Esophagus squamous epithelium (tissue), 5 donors: ENCODE measurements at regions not wholly inside any gene's neighbourhood (a gene's known extent, or its start where the extent isn't known, plus 50 kb on each side); places are given as distances from the start of the nearest gene placed in this dataset.

ENCODE experiments used
- DNase-seq: peaks from one replicate; lab custom pipeline; 2025; lab: John Stamatoyannopoulos, UW
- H3K27ac ChIP-seq, 4 donors: fragments of 200-600 bp; sonication (generic); one replicate each; pipeline ENCODE4 v1.5.1; 2016 to 2019; ENCODE audit warnings: mild to moderate bottlenecking in 1 of 4
- H3K27me3 ChIP-seq, 4 donors: fragments of 200-600 bp; sonication (generic); 1 replicate in 3 of 4; 2 replicates in 1 of 4; pipeline versions ENCODE4 v1.5.1 to v1.6.0; 2017 to 2021; ENCODE audit warnings: antibody characterized with exemption in 1 of 4
- H3K36me3 ChIP-seq, 3 donors: fragments of 200-600 bp; sonication (generic); one replicate each; pipeline ENCODE4 v1.5.1; 2016 to 2019
- H3K4me1 ChIP-seq, 3 donors: fragments of 200-600 bp; sonication (generic); one replicate each; pipeline ENCODE4 v1.5.1; 2017 to 2019
- H3K4me3 ChIP-seq, 4 donors: fragments of 200-600 bp; sonication (generic); 1 replicate in 3 of 4; 2 replicates in 1 of 4; pipeline ENCODE4 v1.5.1; 2016 to 2019; ENCODE audit warnings: mild to moderate bottlenecking in 2 of 4, moderate library complexity in 1 of 4
- H3K9me3 ChIP-seq, 3 donors: fragments of 200-600 bp; sonication (generic); one replicate each; pipeline ENCODE4 v1.5.1; 2016 to 2019
- POLR2A ChIP-seq, 4 donors: fragments of 450-650 bp; IDR thresholded peaks; one replicate each; pipeline ENCODE4 v1.6.1; 2017; ENCODE audit warnings: antibody characterized with exemption in 4 of 4, mild to moderate bottlenecking in 4 of 4, moderate library complexity in 3 of 4
- WGBS, 2 donors: methylation state at CpG; one replicate each; pipeline ENCODE4 v1.1.5; 2018; 5-methylcytosine and 5-hydroxymethylcytosine counted together
- intact Hi-C: fragments of 100-400 bp; cut with DNase I; formaldehyde crosslinking; loops from one replicate; pipeline ENCODE4 v1.15.0; 2022
- TF ChIP-seq, protein P1 (sequence below), 6 experiments: fragments of 450-650 bp in 4 of 6; fragments of 200-600 bp in 2 of 6; sonication (generic) in 2 of 6; IDR thresholded peaks; one replicate each; pipeline ENCODE4 v1.5.1; 2016 to 2019; ENCODE audit warnings: antibody characterized with exemption in 6 of 6, mild to moderate bottlenecking in 4 of 6, moderate library complexity in 4 of 6
- donor health status: DM: yes; HTN: yes; CAD: no.

DNA sequence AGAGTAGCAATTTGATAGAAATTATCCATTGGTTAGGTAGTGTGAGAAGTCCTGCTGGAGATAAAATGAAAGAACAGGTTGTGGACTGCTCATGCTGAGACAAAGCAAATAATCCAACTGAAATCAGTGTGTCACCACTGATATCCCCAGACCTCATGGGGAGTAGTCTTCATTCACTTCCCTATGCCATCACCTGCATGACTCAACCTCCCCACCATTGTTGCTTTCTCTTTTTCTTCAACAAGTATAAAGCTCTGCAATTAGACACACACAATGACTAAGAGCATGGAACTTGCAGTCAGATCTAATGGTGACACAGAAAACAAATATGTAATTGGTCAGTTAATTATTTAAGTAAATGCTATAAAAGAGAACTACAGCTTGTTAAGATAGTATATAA lies 475.3 kb downstream of the RIT2 start:
- intact Hi-C loops: no loop called here
- Histone ChIP-seq H3K27me3 (no peaks in the 10 kb centered on the region), H3K4me3 (no peak overlapping the region), H3K9me3 (no peaks in the 10 kb centered on the region), H3K4me1 (no peaks in the 10 kb centered on the region), H3K27ac (no peak overlapping the region), H3K36me3 (no peaks in the 10 kb centered on the region)
- no peak for DNase-seq
- no peak for TF ChIP-seq POLR2A (IDR thresholded peaks at IDR 0.05)
- TF ChIP-seq, protein P1, sequence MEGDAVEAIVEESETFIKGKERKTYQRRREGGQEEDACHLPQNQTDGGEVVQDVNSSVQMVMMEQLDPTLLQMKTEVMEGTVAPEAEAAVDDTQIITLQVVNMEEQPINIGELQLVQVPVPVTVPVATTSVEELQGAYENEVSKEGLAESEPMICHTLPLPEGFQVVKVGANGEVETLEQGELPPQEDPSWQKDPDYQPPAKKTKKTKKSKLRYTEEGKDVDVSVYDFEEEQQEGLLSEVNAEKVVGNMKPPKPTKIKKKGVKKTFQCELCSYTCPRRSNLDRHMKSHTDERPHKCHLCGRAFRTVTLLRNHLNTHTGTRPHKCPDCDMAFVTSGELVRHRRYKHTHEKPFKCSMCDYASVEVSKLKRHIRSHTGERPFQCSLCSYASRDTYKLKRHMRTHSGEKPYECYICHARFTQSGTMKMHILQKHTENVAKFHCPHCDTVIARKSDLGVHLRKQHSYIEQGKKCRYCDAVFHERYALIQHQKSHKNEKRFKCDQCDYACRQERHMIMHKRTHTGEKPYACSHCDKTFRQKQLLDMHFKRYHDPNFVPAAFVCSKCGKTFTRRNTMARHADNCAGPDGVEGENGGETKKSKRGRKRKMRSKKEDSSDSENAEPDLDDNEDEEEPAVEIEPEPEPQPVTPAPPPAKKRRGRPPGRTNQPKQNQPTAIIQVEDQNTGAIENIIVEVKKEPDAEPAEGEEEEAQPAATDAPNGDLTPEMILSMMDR (IDR thresholded peaks at IDR 0.05): no peak

DNA sequence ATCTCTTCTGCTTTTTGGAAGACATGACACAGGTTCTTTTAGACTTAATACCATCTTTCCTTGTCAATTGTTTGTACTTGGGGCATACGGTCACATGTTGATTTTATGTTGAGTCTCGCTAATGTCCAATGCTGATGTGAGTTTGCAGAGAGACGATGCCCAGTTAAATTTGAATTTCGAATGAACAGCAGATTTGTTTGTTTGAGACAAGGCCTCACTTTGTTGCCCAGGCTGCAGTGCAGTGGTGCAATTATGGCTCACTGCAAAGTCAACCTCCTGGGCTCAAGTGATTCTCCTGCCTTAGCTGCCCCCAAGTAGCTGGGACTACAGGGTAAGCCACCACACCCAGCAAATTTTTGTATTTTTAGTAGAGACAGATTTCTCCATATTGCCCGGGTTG lies 473.5 kb downstream of the RIT2 start:
- no peak overlapping the region for H3K27ac ChIP-seq
- no peak for TF ChIP-seq POLR2A (IDR thresholded peaks at IDR 0.05)
- TF ChIP-seq, protein P1 (IDR thresholded peaks at IDR 0.05): no peak
- no peaks in the 10 kb centered on the region for H3K27me3 ChIP-seq
- H3K4me3 ChIP-seq: no peak overlapping the region
- no peaks in the 10 kb centered on the region for H3K4me1 ChIP-seq
- no peak for DNase-seq
- intact Hi-C loops: no loop called here
- WGBS, 2 donors: 74 to 77% methylated on average over 5 of the region's 5 CpGs
- H3K36me3 ChIP-seq: no peaks in the 10 kb centered on the region
- H3K9me3 ChIP-seq: no peaks in the 10 kb centered on the region

DNA sequence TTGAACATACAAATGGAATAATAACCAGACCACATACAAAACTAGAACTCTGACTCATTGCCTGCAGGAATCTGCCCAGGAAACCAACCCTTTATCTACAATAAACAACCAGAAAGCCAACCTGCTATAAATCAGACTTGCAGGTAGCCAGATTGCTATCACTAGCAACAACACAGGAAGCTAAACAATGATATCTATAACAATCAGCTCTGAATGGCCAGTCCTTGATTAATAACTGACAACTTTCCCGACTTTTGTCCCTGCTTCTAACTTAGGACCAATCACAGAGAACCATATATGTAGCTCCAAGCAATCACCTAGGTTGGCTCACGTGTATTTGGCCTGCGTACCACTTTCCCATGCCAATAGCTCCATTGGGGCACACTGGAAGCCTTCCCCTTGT lies 470.8 kb downstream of the RIT2 start:
- H3K27me3 ChIP-seq: no peaks in the 10 kb centered on the region
- TF ChIP-seq, protein P1 (IDR thresholded peaks at IDR 0.05): no peak
- no peak for TF ChIP-seq POLR2A (IDR thresholded peaks at IDR 0.05)
- WGBS, 2 donors: 38 to 45% methylated on average over 3 of the region's 3 CpGs
- no peaks in the 10 kb centered on the region for H3K9me3 ChIP-seq
- intact Hi-C loops: no loop called here
- no peak overlapping the region for H3K4me3 ChIP-seq
- H3K27ac ChIP-seq: no peak overlapping the region
- no peaks in the 10 kb centered on the region for H3K4me1 ChIP-seq
- no peaks in the 10 kb centered on the region for H3K36me3 ChIP-seq
- no peak for DNase-seq

DNA sequence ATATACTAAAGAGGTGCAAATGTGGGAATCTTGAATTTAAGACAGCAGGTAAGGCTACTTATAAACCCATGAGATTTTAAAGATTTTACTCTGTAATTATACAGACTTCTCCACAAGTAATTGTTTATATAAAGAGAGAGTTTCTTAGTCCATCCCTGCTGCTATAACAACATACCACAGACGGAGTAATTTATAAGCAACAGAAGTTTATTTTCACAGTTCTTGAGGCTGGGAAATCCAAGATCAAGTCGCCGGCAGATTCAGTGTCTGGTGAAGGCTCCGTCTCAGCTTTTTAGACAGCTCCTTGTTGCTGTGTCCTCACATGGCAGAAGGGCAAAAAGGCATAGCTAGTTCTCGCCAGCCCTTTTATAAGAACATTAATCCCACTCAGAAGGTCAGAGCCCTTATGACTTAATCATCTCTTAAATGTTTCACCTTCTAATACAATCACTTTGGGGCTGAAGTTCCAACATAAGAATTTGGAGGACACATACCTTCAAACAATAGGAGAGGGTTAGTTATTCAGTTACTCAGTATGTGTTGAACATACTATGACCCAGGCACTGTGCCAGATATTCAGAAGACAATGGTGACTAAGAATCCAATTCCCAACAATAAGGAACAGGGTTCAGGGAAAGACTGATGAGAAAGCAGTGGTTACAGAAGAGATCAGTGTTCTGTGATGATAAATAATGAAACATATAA lies 466.0 kb downstream of the RIT2 start:
- no peaks in the 10 kb centered on the region for H3K36me3 ChIP-seq
- H3K27me3 ChIP-seq: no peaks in the 10 kb centered on the region
- TF ChIP-seq POLR2A (IDR thresholded peaks at IDR 0.05): no peak
- TF ChIP-seq, protein P1 (IDR thresholded peaks at IDR 0.05): no peak
- 50 to 73% methylated on average over 5 of the region's 5 CpGs for WGBS, 2 donors
- no peaks in the 10 kb centered on the region for H3K4me1 ChIP-seq
- no peak overlapping the region for H3K27ac ChIP-seq
- H3K9me3 ChIP-seq: no peaks in the 10 kb centered on the region
- intact Hi-C loops: no loop called here
- H3K4me3 ChIP-seq: no peak overlapping the region
- no peak for DNase-seq

DNA sequence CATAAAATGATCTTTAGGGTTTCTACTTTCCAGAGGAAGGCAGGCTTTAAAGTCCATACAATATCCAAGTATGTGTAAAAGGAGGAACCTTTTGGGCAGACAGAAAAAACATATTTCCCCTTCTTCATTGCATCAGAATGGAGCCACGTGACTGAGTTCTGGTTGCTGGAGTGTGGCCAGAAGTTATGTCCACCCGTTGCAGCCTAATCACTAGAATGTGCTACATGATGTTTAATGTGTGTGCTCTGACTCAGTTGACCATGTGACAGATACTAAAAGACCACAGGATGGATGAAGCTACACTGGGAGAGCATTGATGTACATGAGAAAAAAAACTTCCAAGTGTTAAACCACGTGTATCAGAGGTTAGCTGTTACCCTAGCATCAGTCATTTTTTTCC lies 460.9 kb downstream of the RIT2 start:
- WGBS, 2 donors: 30 to 41% methylated on average over 3 of the region's 3 CpGs
- intact Hi-C loops: no loop called here
- DNase-seq: no peak

More for the DNA sequence above, 460.9 kb downstream of the RIT2 start:
- no peaks in the 10 kb centered on the region for H3K4me1 ChIP-seq
- H3K27ac ChIP-seq: no peak overlapping the region
- H3K27me3 ChIP-seq: no peaks in the 10 kb centered on the region
- H3K4me3 ChIP-seq: no peak overlapping the region
- H3K36me3 ChIP-seq: no peaks in the 10 kb centered on the region
- TF ChIP-seq, protein P1 (IDR thresholded peaks at IDR 0.05): no peak
- TF ChIP-seq POLR2A (IDR thresholded peaks at IDR 0.05): no peak
- H3K9me3 ChIP-seq: no peaks in the 10 kb centered on the region
